Uterus (tissue), 3 donors: ENCODE measurements at regions not wholly inside any gene's neighbourhood (a gene's known extent, or its start where the extent isn't known, plus 50 kb on each side); places are given as distances from the start of the nearest gene placed in this dataset.

ENCODE experiments used
- DNase-seq, 2 donors: peaks; one replicate each; pipeline ENCODE4 v3.0.0-alpha.2; 2019 to 2020
- H3K27ac ChIP-seq, 2 donors: fragments of 200-600 bp; sonication (generic); 1 replicate in 1 of 2; 2 replicates in 1 of 2; pipeline ENCODE4 v1.5.1; 2016 to 2018
- H3K27me3 ChIP-seq, 2 donors: fragments of 200-600 bp; sonication (generic); one replicate each; pipeline ENCODE4 v1.5.1; 2018 to 2019; ENCODE audit warnings: control low read depth in 1 of 2
- H3K36me3 ChIP-seq, 2 donors: fragments of 200-600 bp; sonication (generic); one replicate each; pipeline ENCODE4 v1.5.1; 2019; ENCODE audit warnings: control low read depth in 1 of 2
- H3K4me1 ChIP-seq, 2 donors: fragments of 200-600 bp; sonication (generic); one replicate each; pipeline ENCODE4 v1.5.1; 2018 to 2019; ENCODE audit warnings: control low read depth in 1 of 2
- H3K4me3 ChIP-seq, 2 donors: fragments of 200-600 bp; sonication (generic); 1 replicate in 1 of 2; 2 replicates in 1 of 2; pipeline ENCODE4 v1.5.1; 2018 to 2019; ENCODE audit warnings: mild to moderate bottlenecking in 1 of 2
- H3K9me3 ChIP-seq, 2 donors: fragments of 200-600 bp; sonication (generic); one replicate each; pipeline ENCODE4 v1.5.1; 2019; ENCODE audit warnings: control low read depth in 1 of 2
- CTCF ChIP-seq, 4 experiments: fragments of 200-600 bp in 2 of 4; fragments of 450-650 bp in 2 of 4; sonication (generic) in 2 of 4; IDR thresholded peaks; one replicate each; pipeline ENCODE4 v1.5.1; 2016 to 2019; ENCODE audit warnings: antibody characterized with exemption in 4 of 4, mild to moderate bottlenecking in 2 of 4, moderate library complexity in 1 of 4
- POLR2A ChIP-seq, 2 donors: fragments of 450-650 bp; IDR thresholded peaks; one replicate each; pipeline ENCODE4 v1.6.1; 2016; ENCODE audit warnings: antibody characterized with exemption in 2 of 2, mild to moderate bottlenecking in 1 of 2, moderate library complexity in 1 of 2
- intact Hi-C: fragments of 100-400 bp; cut with DNase I; formaldehyde crosslinking; loops from one replicate; pipeline ENCODE4 v1.15.1; 2023; ENCODE audit warnings: low total_unique reads
- donor health status: DM: yes; HTN: yes; CAD: no.

GRCh38 chr20:22909436-22909835 lies 125.7 kb upstream of the SSTR4 start:
- no peaks in the 10 kb centered on the region for H3K27me3 ChIP-seq
- no peaks in the 10 kb centered on the region for H3K9me3 ChIP-seq
- no peak overlapping the region for H3K4me3 ChIP-seq
- intact Hi-C loops, result no loop called here
- H3K4me1 ChIP-seq, result no peaks in the 10 kb centered on the region
- TF ChIP-seq CTCF (IDR thresholded peaks at IDR 0.05) (no peak), POLR2A (IDR thresholded peaks at IDR 0.05) (no peak)
- H3K36me3 ChIP-seq, result no peaks in the 10 kb centered on the region
- no peak overlapping the region for H3K27ac ChIP-seq
- DNase-seq, result no peak

- H3K36me3 ChIP-seq, result no peaks in the 10 kb centered on the region
- no peak for DNase-seq
- no peaks in the 10 kb centered on the region for H3K27me3 ChIP-seq
- no peak overlapping the region for H3K27ac ChIP-seq
- intact Hi-C loops, result no loop called here
- no peaks in the 10 kb centered on the region for H3K4me1 ChIP-seq
- H3K9me3 ChIP-seq, result no peaks in the 10 kb centered on the region
- no peak overlapping the region for H3K4me3 ChIP-seq
- no peak for TF ChIP-seq POLR2A (IDR thresholded peaks at IDR 0.05)
Measured at GRCh38 chr20:22910287-22910852, 124.7 kb upstream of the SSTR4 start.

- no peaks in the 10 kb centered on the region for H3K9me3 ChIP-seq
- no peak overlapping the region for H3K27ac ChIP-seq
- no peak for DNase-seq
- intact Hi-C loops, result no loop called here
- H3K4me1 ChIP-seq, result no peaks in the 10 kb centered on the region
- H3K27me3 ChIP-seq, result no peaks in the 10 kb centered on the region
- H3K36me3 ChIP-seq, result no peaks in the 10 kb centered on the region
- TF ChIP-seq POLR2A (IDR thresholded peaks at IDR 0.05), result no peak
- TF ChIP-seq CTCF (IDR thresholded peaks at IDR 0.05), result no peak
- H3K4me3 ChIP-seq, result no peak overlapping the region
Measured at GRCh38 chr20:22914291-22914690, 120.8 kb upstream of the SSTR4 start.

- TF ChIP-seq POLR2A (IDR thresholded peaks at IDR 0.05), result no peak
- no peak for TF ChIP-seq CTCF (IDR thresholded peaks at IDR 0.05)
- Histone ChIP-seq H3K36me3 (no peaks in the 10 kb centered on the region), H3K27me3 (no peaks in the 10 kb centered on the region), H3K4me1 (no peaks in the 10 kb centered on the region), H3K4me3 (no peak overlapping the region), H3K9me3 (no peaks in the 10 kb centered on the region), H3K27ac (no peak overlapping the region)
- intact Hi-C loops, result no loop called here
- no peak for DNase-seq
Measured at GRCh38 chr20:22915512-22915911, 119.6 kb upstream of the SSTR4 start.

GRCh38 chr20:22916021-22916842 lies 118.9 kb upstream of the SSTR4 start:
- H3K27me3 ChIP-seq, result no peaks in the 10 kb centered on the region
- H3K9me3 ChIP-seq, result no peaks in the 10 kb centered on the region
- H3K4me3 ChIP-seq, result no peak overlapping the region
- intact Hi-C loops, result no loop called here
- H3K4me1 ChIP-seq, result no peaks in the 10 kb centered on the region
- TF ChIP-seq POLR2A (IDR thresholded peaks at IDR 0.05) (no peak), CTCF (IDR thresholded peaks at IDR 0.05) (no peak)
- no peaks in the 10 kb centered on the region for H3K36me3 ChIP-seq
- H3K27ac ChIP-seq, result no peak overlapping the region
- DNase-seq, result no peak
